ENCODE measurements at regions not wholly inside any gene's neighbourhood (a gene's known extent, or its start where the extent isn't known, plus 50 kb on each side); places are given as distances from the start of the nearest gene placed in this dataset.

DNA sequence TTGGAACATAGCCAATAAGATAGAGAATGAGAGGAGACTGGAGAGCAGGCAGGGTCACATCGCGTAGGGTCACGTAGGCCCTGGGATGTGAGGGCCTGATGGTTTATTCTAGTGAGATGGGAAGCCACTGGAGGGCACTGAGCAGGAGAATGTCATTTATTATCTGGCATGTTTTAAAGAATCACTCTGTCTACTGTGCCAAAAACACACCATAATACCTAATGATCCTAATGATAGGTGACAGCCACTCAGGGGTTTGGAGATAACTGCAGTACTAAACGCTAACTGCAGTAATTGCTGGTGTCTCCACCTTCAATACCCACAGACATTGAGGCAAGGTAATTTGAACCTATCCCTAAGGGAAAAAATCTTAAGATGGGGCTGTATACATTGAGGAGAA is 185.4 kb downstream of the TTLL7 start:
- no peaks in the 10 kb centered on the region for H3K4me1 ChIP-seq (ENCODE audit: insufficient read depth, low read length)
- no peak overlapping the region for H3K9ac ChIP-seq (ENCODE audit: low read depth, low read length)
- H3K27ac ChIP-seq (ENCODE audit: low read length), result no peak overlapping the region

DNA sequence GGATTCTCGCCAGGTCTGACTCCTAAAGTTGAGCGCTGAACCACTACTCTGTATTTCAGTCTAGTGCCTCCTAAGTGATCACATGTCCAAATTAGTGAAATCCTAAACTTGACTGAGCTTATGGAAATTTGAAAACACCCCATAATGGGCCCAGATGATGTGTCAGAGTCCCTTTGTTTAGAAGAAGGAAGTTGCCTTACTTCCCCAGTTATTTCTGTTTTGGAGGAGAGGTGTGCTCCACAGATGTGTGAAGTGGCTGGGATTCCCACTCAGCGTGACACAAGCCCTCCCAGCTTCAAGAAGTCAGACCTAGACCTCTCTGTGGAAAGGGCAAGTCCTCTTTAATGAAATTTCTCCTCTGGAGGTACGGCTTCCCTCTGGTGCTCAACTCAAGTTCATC is 188.8 kb downstream of the TTLL7 start:
- no peak overlapping the region for H3K27ac ChIP-seq (ENCODE audit: low read length)

More for the DNA sequence above, 185.4 kb downstream of the TTLL7 start:
- H3K4me3 ChIP-seq (ENCODE audit: low read length), result no peak overlapping the region
- no peaks in the 10 kb centered on the region for H3K36me3 ChIP-seq (ENCODE audit: insufficient read depth, low read depth, low read length)
- H3K9me3 ChIP-seq (ENCODE audit: insufficient read depth, low read depth, low read length), result no peaks in the 10 kb centered on the region
- H3K27me3 ChIP-seq (ENCODE audit: insufficient read depth, low read length), result no peaks in the 10 kb centered on the region

DNA sequence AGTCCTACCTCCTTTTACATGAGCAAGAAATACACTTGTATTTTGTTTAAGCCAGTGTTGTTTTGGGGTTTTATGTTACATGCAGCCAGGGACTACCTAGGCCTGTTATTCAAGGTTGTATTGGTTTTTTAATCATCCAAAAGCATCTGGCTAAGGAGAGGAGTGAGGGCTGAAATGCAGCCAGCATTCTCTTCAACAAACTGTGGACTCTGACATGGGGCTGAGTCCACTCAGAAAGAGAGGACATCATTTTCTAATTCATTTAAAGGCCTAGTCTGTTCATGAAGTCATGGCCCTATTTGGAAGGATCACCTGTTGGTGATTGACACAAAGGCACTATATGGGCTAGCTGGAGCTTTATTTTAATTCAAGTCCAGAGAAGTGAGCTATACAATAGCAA is 190.4 kb downstream of the TTLL7 start:
- H3K9ac ChIP-seq (ENCODE audit: low read depth, low read length), result no peak overlapping the region

More for the DNA sequence above, 188.8 kb downstream of the TTLL7 start:
- Histone ChIP-seq H3K9me3 (ENCODE audit: insufficient read depth, low read depth, low read length) (no peaks in the 10 kb centered on the region), H3K36me3 (ENCODE audit: insufficient read depth, low read depth, low read length) (no peaks in the 10 kb centered on the region), H3K9ac (ENCODE audit: low read depth, low read length) (no peak overlapping the region), H3K27me3 (ENCODE audit: insufficient read depth, low read length) (no peaks in the 10 kb centered on the region), H3K4me3 (ENCODE audit: low read length) (no peak overlapping the region), H3K4me1 (ENCODE audit: insufficient read depth, low read length) (no peaks in the 10 kb centered on the region)

DNA sequence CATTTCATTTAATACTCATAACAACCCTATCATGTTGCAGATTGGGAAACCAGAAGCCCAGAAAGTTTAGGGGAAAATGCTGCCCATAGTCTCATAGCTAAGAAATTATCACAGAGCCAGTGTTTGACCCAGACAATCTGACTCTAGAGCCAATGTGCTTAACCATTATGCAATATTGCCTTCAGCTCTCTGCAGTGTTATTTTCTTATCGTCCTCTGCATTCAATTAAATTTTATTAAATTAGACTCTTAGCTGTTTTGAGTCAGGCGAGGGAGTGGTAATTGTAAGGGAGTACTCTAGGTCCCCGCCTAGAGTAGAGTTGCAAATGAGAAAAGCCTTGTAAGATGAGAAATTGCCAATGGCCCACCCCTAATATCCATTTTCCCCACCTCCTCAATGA is 191.1 kb downstream of the TTLL7 start:
- Histone ChIP-seq H3K4me1 (ENCODE audit: insufficient read depth, low read length) (no peaks in the 10 kb centered on the region), H3K4me3 (ENCODE audit: low read length) (no peak overlapping the region), H3K36me3 (ENCODE audit: insufficient read depth, low read depth, low read length) (no peaks in the 10 kb centered on the region), H3K27me3 (ENCODE audit: insufficient read depth, low read length) (no peaks in the 10 kb centered on the region), H3K27ac (ENCODE audit: low read length) (no peak overlapping the region), H3K9ac (ENCODE audit: low read depth, low read length) (no peak overlapping the region), H3K9me3 (ENCODE audit: insufficient read depth, low read depth, low read length) (no peaks in the 10 kb centered on the region)

More for the DNA sequence above, 190.4 kb downstream of the TTLL7 start:
- Histone ChIP-seq H3K9me3 (ENCODE audit: insufficient read depth, low read depth, low read length) (no peaks in the 10 kb centered on the region), H3K4me1 (ENCODE audit: insufficient read depth, low read length) (no peaks in the 10 kb centered on the region), H3K36me3 (ENCODE audit: insufficient read depth, low read depth, low read length) (no peaks in the 10 kb centered on the region), H3K27ac (ENCODE audit: low read length) (no peak overlapping the region), H3K4me3 (ENCODE audit: low read length) (no peak overlapping the region), H3K27me3 (ENCODE audit: insufficient read depth, low read length) (no peaks in the 10 kb centered on the region)

DNA sequence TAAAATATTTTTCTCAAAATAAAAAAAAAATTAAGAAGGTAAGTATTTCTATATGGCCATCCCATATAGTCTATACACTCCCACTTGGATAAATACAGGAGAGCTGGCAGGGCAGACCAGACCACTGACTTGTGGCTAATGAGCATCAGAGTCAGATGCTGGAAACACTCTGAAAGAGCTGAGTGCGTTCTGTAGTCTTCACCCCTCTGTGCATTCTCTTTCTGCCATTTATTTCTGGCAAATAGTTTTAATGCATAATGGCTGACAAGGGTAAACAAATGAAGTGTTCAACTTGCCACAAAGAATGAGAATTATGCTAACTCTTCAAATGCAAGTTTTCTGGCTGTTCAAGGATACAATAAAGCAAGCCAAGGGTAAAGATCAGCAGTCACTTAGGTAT is 191.7 kb downstream of the TTLL7 start:
- Histone ChIP-seq H3K4me1 (ENCODE audit: insufficient read depth, low read length) (no peaks in the 10 kb centered on the region), H3K9ac (ENCODE audit: low read depth, low read length) (no peak overlapping the region), H3K9me3 (ENCODE audit: insufficient read depth, low read depth, low read length) (no peaks in the 10 kb centered on the region), H3K27ac (ENCODE audit: low read length) (no peak overlapping the region), H3K4me3 (ENCODE audit: low read length) (no peak overlapping the region), H3K36me3 (ENCODE audit: insufficient read depth, low read depth, low read length) (no peaks in the 10 kb centered on the region), H3K27me3 (ENCODE audit: insufficient read depth, low read length) (no peaks in the 10 kb centered on the region)

DNA sequence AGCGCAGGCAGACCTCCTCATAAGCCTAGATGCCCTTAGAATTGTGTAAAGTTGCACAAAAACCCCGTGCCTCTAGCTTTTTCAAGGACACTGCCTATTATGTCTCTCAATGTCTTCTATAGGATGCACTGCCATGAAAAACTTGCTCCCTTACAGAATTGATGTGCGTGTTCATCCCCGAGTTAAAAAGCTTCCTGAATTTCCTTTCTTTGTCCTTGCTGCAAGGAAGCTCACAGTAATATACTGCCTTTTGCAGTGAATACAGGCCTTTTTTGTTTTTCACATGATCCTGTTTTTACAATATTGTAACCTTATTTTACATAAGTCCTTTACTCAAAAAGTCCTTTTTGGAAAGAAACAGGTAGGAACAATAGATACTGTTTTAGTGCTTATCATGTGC is 193.0 kb downstream of the TTLL7 start:
- Histone ChIP-seq H3K36me3 (ENCODE audit: insufficient read depth, low read depth, low read length) (no peaks in the 10 kb centered on the region), H3K4me1 (ENCODE audit: insufficient read depth, low read length) (no peaks in the 10 kb centered on the region), H3K4me3 (ENCODE audit: low read length) (no peak overlapping the region), H3K9ac (ENCODE audit: low read depth, low read length) (no peak overlapping the region), H3K27me3 (ENCODE audit: insufficient read depth, low read length) (no peaks in the 10 kb centered on the region), H3K27ac (ENCODE audit: low read length) (no peak overlapping the region), H3K9me3 (ENCODE audit: insufficient read depth, low read depth, low read length) (no peaks in the 10 kb centered on the region)

DNA sequence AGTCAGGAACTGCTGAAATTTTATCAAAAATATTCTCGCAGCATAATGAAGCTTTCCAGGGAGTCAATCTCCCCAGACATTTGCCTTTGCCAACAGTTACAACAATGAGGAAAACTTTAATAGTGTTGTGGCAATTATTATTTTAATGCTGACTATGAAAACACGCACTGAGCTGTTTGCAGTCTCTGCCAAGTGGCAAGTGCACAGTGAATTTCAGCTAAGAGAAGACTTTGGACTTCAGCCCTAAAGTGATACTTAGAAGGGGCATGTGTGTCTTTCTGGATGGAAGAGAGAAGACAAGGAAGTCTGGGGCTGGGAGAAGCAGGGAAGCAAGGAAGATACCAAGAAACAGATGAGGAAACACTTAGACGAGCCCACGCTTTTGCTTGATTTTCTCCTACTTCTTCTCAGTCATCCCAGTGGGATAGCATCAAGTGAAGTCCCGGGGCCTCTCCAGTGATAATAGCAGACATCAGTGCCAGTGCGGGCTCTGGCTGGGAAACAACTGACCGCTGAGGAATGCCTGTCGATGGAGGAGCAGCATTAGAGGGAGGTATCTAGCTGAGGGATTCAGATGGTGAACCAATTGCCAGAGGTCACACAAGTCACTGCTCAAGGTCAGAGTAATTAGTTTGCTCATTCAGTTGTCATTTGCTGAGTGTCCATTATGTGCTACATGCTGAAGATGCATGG is 196.3 kb downstream of the TTLL7 start:
- Histone ChIP-seq H3K9me3 (ENCODE audit: insufficient read depth, low read depth, low read length) (no peaks in the 10 kb centered on the region), H3K4me1 (ENCODE audit: insufficient read depth, low read length) (0 out of 2 replicates have a peak, but pooled peaks cover 12% of the 10 kb centered on the region), H3K27ac (ENCODE audit: low read length) (no peak overlapping the region), H3K9ac (ENCODE audit: low read depth, low read length) (no peak overlapping the region), H3K27me3 (ENCODE audit: insufficient read depth, low read length) (no peaks in the 10 kb centered on the region), H3K4me3 (ENCODE audit: low read length) (no peak overlapping the region), H3K36me3 (ENCODE audit: insufficient read depth, low read depth, low read length) (no peaks in the 10 kb centered on the region)

DNA sequence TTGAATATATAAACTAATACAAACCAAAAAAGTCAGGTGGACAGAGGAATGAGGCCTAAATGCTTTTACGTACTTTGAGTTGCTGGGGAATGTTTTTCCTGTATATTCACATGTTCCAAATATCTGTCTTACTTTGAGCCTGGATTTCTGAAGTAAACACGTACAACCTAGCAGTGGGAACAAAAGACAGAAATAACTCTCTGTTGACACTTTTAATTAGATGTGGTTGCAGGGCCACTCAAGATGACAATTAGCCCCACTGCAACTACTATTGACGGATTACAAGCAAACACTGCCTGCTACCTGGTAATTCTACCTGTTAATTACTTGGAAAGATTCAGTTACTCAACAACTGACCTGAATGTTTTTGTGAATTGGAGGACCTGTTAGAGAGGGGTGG is 196.9 kb downstream of the TTLL7 start:
- no peaks in the 10 kb centered on the region for H3K36me3 ChIP-seq (ENCODE audit: insufficient read depth, low read depth, low read length)
- no peak overlapping the region for H3K27ac ChIP-seq (ENCODE audit: low read length)
- 0 out of 2 replicates have a peak, but pooled peaks cover 12% of the 10 kb centered on the region for H3K4me1 ChIP-seq (ENCODE audit: insufficient read depth, low read length)
- H3K9me3 ChIP-seq (ENCODE audit: insufficient read depth, low read depth, low read length), result no peaks in the 10 kb centered on the region
- no peak overlapping the region for H3K4me3 ChIP-seq (ENCODE audit: low read length)
- no peak overlapping the region for H3K9ac ChIP-seq (ENCODE audit: low read depth, low read length)
- H3K27me3 ChIP-seq (ENCODE audit: insufficient read depth, low read length), result no peaks in the 10 kb centered on the region

DNA sequence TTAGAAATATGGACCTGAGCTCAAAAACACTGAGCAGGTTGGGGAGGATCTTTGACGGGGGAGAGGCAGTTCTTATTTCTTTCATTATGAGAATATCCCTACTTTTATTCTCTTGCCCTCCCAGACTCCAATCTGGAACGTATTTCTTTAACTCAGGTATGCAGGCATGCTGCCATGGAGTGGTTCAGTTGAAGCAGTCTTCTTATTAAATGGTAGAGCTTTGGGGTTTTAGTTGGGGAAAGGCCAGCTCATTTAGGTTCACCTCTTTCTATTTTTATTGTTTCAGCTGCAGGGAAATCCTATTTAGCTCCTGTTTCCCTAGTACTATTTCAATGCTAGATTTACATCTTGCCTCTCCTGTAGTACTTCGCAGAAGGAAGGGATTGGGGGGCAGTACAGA is 198.9 kb downstream of the TTLL7 start:
- Histone ChIP-seq H3K27me3 (ENCODE audit: insufficient read depth, low read length) (no peaks in the 10 kb centered on the region), H3K9ac (ENCODE audit: low read depth, low read length) (no peak overlapping the region), H3K4me1 (ENCODE audit: insufficient read depth, low read length) (peaks cover 18% of the 10 kb centered on the region; the same call in 1 of the 2 replicates), H3K4me3 (ENCODE audit: low read length) (no peak overlapping the region), H3K36me3 (ENCODE audit: insufficient read depth, low read depth, low read length) (no peaks in the 10 kb centered on the region), H3K9me3 (ENCODE audit: insufficient read depth, low read depth, low read length) (no peaks in the 10 kb centered on the region), H3K27ac (ENCODE audit: low read length) (no peak overlapping the region)

DNA sequence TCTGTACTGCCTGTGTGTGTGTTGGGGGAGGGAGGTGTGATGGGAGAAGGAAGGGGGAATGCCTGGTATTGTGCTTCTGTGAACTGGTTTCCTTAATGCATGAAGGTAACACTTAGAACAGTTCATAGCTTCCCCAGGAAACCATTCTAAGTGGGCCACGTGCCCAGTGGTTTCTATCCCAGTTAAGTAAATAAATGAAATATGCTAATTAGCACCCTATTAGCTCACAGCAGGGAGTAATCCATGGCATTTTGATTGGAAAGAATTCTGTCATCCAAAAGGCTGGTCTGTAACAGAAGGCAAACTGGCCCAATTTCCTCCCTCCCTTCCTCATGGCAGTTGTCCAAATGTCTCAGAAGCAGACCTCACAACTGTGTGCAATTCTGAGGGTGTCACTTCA is 199.3 kb downstream of the TTLL7 start:
- Histone ChIP-seq H3K9ac (ENCODE audit: low read depth, low read length) (no peak overlapping the region), H3K36me3 (ENCODE audit: insufficient read depth, low read depth, low read length) (no peaks in the 10 kb centered on the region), H3K4me1 (ENCODE audit: insufficient read depth, low read length) (peaks cover 18% of the 10 kb centered on the region; the same call in 1 of the 2 replicates), H3K27ac (ENCODE audit: low read length) (no peak overlapping the region), H3K4me3 (ENCODE audit: low read length) (no peak overlapping the region), H3K27me3 (ENCODE audit: insufficient read depth, low read length) (no peaks in the 10 kb centered on the region), H3K9me3 (ENCODE audit: insufficient read depth, low read depth, low read length) (no peaks in the 10 kb centered on the region)

DNA sequence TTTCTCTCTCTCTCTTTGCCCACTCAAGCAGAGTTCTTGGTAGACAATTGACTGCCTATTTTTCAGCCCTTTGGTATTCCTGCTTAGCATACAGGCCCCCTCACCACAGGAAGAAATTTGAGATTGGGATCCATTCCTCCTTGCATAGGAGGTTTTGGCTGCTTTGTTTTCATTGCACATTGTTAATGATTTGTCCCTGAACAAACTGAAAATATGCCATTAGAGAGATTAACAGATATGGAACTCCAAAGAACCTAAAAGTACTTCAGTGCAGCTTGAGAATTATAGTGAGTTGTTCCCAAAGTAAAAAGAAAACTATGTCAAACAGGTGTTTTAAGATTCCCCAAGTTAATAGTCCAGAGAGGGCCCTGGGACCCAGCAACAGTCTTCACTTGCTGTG is 200.0 kb downstream of the TTLL7 start:
- H3K4me3 ChIP-seq (ENCODE audit: low read length), result no peak overlapping the region
- H3K27ac ChIP-seq (ENCODE audit: low read length), result no peak overlapping the region
- H3K4me1 ChIP-seq (ENCODE audit: insufficient read depth, low read length), result peaks cover 18% of the 10 kb centered on the region; the same call in 1 of the 2 replicates
- no peaks in the 10 kb centered on the region for H3K9me3 ChIP-seq (ENCODE audit: insufficient read depth, low read depth, low read length)
- H3K36me3 ChIP-seq (ENCODE audit: insufficient read depth, low read depth, low read length), result no peaks in the 10 kb centered on the region
- H3K9ac ChIP-seq (ENCODE audit: low read depth, low read length), result no peak overlapping the region
- H3K27me3 ChIP-seq (ENCODE audit: insufficient read depth, low read length), result no peaks in the 10 kb centered on the region

DNA sequence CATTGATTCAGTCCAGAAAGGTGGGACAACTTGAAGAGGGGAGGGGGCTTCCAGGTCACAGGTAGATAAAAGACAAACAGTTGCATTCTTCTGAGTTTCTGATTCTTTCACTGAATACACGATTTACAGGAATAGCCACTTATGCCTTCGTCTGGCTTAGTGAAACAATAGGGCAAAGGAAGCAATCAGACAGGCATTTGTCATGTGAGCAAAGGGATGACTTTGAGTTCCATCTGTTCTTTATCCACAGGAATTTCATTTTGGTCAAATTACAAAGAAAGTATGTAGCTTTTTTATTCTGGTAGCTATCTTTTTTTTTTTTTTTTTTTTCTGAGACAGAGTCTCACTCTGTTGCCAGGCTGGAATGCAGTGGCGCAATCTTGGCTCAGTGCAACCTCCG is 202.5 kb downstream of the TTLL7 start:
- no peaks in the 10 kb centered on the region for H3K9me3 ChIP-seq (ENCODE audit: insufficient read depth, low read depth, low read length)
- H3K36me3 ChIP-seq (ENCODE audit: insufficient read depth, low read depth, low read length), result no peaks in the 10 kb centered on the region
- H3K4me3 ChIP-seq (ENCODE audit: low read length), result no peak overlapping the region
- peaks cover 18% of the 10 kb centered on the region; the same call in 1 of the 2 replicates for H3K4me1 ChIP-seq (ENCODE audit: insufficient read depth, low read length)
- no peaks in the 10 kb centered on the region for H3K27me3 ChIP-seq (ENCODE audit: insufficient read depth, low read length)
- no peak overlapping the region for H3K27ac ChIP-seq (ENCODE audit: low read length)
- H3K9ac ChIP-seq (ENCODE audit: low read depth, low read length), result no peak overlapping the region
